Stomach (tissue), 4 donors: ENCODE measurements at regions not wholly inside any gene's neighbourhood (a gene's known extent, or its start where the extent isn't known, plus 50 kb on each side); places are given as distances from the start of the nearest gene placed in this dataset.

Source experiments
- POLR2AphosphoS5 ChIP-seq, 3 donors: sonication (generic); formaldehyde crosslinking; IDR thresholded peaks; one replicate each; pipeline ENCODE4 v1.6.1; 2016; ENCODE audit warnings: antibody characterized with exemption in 3 of 3
- TF ChIP-seq, protein P1 (sequence below), 7 experiments: fragments of 450-650 bp in 4 of 7; fragments of 200-600 bp in 3 of 7; sonication (generic) in 3 of 7; IDR thresholded peaks; one replicate each; pipeline ENCODE4 v1.5.1; 2016 to 2019; ENCODE audit warnings: antibody characterized with exemption in 7 of 7, control low read depth in 2 of 7, mild to moderate bottlenecking in 1 of 7

GRCh38 chr13:95456815-95457214 lies 95.7 kb upstream of the CLDN10 start:
- TF ChIP-seq, protein P1, sequence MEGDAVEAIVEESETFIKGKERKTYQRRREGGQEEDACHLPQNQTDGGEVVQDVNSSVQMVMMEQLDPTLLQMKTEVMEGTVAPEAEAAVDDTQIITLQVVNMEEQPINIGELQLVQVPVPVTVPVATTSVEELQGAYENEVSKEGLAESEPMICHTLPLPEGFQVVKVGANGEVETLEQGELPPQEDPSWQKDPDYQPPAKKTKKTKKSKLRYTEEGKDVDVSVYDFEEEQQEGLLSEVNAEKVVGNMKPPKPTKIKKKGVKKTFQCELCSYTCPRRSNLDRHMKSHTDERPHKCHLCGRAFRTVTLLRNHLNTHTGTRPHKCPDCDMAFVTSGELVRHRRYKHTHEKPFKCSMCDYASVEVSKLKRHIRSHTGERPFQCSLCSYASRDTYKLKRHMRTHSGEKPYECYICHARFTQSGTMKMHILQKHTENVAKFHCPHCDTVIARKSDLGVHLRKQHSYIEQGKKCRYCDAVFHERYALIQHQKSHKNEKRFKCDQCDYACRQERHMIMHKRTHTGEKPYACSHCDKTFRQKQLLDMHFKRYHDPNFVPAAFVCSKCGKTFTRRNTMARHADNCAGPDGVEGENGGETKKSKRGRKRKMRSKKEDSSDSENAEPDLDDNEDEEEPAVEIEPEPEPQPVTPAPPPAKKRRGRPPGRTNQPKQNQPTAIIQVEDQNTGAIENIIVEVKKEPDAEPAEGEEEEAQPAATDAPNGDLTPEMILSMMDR (IDR thresholded peaks at IDR 0.05): no peak
- TF ChIP-seq POLR2AphosphoS5 (IDR thresholded peaks at IDR 0.05): no peak
